Neural cell (in vitro differentiated cells): ENCODE measurements at regions not wholly inside any gene's neighbourhood (a gene's known extent, or its start where the extent isn't known, plus 50 kb on each side); places are given as distances from the start of the nearest gene placed in this dataset.

ENCODE experiments used
- H2AFZ ChIP-seq: fragments of 200-600, 300-800 bp; sonication (generic), shearing (Covaris generic); 2 replicates; pipeline ENCODE4 v1.6.0; 2014; ENCODE audit warnings: low read depth, mild to moderate bottlenecking, antibody characterized with exemption, low read length, moderate library complexity
- H3F3A ChIP-seq: fragments of 200-600 bp; shearing (Covaris generic); 2 replicates; pipeline ENCODE4 v1.6.1; 2016; ENCODE audit warnings: mild to moderate bottlenecking, moderate library complexity, mixed read lengths, antibody characterized with exemption, low read length; ENCODE audit not compliant: insufficient read depth, poor library complexity, severe bottlenecking
- H3K27ac ChIP-seq: fragments of 200-600, 300-800 bp; sonication (generic), shearing (Covaris generic); 2 replicates; pipeline ENCODE4 v1.5.1; 2014; ENCODE audit warnings: mild to moderate bottlenecking, low read length, moderate library complexity
- H3K27me3 ChIP-seq: fragments of 300-800, 200-600 bp; sonication (generic), shearing (Covaris generic); 2 replicates; pipeline ENCODE4 v1.6.0; 2014; ENCODE audit warnings: mild to moderate bottlenecking, low read depth, low read length, moderate library complexity; ENCODE audit not compliant: insufficient read depth
- H3K36me3 ChIP-seq: fragments of 300-800, 200-600 bp; sonication (generic), shearing (Covaris generic); 2 replicates; pipeline ENCODE4 v1.5.1; 2014; ENCODE audit warnings: mild to moderate bottlenecking, antibody characterized with exemption, low read length, moderate library complexity; ENCODE audit not compliant: insufficient read depth
- H3K4me2 ChIP-seq: fragments of 300-800, 200-600 bp; sonication (generic), shearing (Covaris generic); 2 replicates; pipeline ENCODE4 v1.6.0; 2014; ENCODE audit warnings: mild to moderate bottlenecking, low read length
- H3K4me3 ChIP-seq: fragments of 300-800, 200-600 bp; sonication (generic), shearing (Covaris generic); 2 replicates; pipeline ENCODE4 v1.5.1; 2014; ENCODE audit warnings: mild to moderate bottlenecking, low read length, moderate library complexity
- H3K79me2 ChIP-seq: fragments of 200-600 bp; shearing (Covaris generic); replicated peaks from 2 replicates; pipeline ENCODE4 v1.6.0; 2014; ENCODE audit warnings: mild to moderate bottlenecking, low read length, moderate library complexity; ENCODE audit not compliant: insufficient read depth
- H3K9ac ChIP-seq: fragments of 300-800, 200-600 bp; sonication (generic), shearing (Covaris generic); 2 replicates; pipeline ENCODE4 v1.6.1; 2016; ENCODE audit warnings: mild to moderate bottlenecking, low read length, mixed read lengths
- H3K9me2 ChIP-seq: fragments of 200-600 bp; shearing (Covaris generic); 2 replicates; pipeline ENCODE4 v1.6.1; 2016; ENCODE audit warnings: mild to moderate bottlenecking, low read length, mixed read lengths; ENCODE audit not compliant: insufficient read depth
- H3K9me3 ChIP-seq: fragments of 200-600, 300-800 bp; sonication (generic), shearing (Covaris generic); 2 replicates; pipeline ENCODE4 v1.6.1; 2016; ENCODE audit warnings: mild to moderate bottlenecking, mixed run types, low read length, moderate library complexity, mixed read lengths
- H4K20me1 ChIP-seq: fragments of 200-600 bp; shearing (Covaris generic); 2 replicates; pipeline ENCODE4 v1.6.1; 2016; ENCODE audit warnings: mild to moderate bottlenecking, mixed run types; ENCODE audit not compliant: insufficient read depth
- CTCF ChIP-seq: fragments of 450-650 bp; IDR thresholded peaks from 2 replicates; pipeline ENCODE4 v1.5.1; 2014; ENCODE audit warnings: antibody characterized with exemption, mild to moderate bottlenecking, moderate library complexity; ENCODE audit not compliant: poor library complexity, severe bottlenecking
- EP300 ChIP-seq: fragments of 450-650 bp; conservative IDR thresholded peaks from 2 replicates; pipeline ENCODE4 v1.6.1; 2014; ENCODE audit warnings: antibody characterized with exemption, mild to moderate bottlenecking, moderate library complexity; ENCODE audit not compliant: poor library complexity, severe bottlenecking
- EZH2 ChIP-seq: fragments of 200-600, 300-800 bp; shearing (Covaris generic), sonication (generic); IDR thresholded peaks from 2 replicates; pipeline ENCODE4 v1.6.1; 2014; ENCODE audit warnings: antibody characterized with exemption, low read length, borderline replicate concordance, mild to moderate bottlenecking; ENCODE audit not compliant: insufficient read depth, poor library complexity, severe bottlenecking
- MXI1 ChIP-seq: fragments of 450-650 bp; conservative IDR thresholded peaks from 2 replicates; pipeline ENCODE4 v1.6.1; 2014; ENCODE audit warnings: antibody characterized with exemption, mild to moderate bottlenecking; ENCODE audit not compliant: poor library complexity, severe bottlenecking
- POLR2AphosphoS5 ChIP-seq: IDR thresholded peaks from 2 replicates; pipeline ENCODE4 v1.6.1; 2012
- RAD21 ChIP-seq: fragments of 450-650 bp; conservative IDR thresholded peaks from 2 replicates; pipeline ENCODE4 v1.6.1; 2014; ENCODE audit warnings: antibody characterized with exemption, mild to moderate bottlenecking, moderate library complexity
- REST ChIP-seq: IDR thresholded peaks from 2 replicates; pipeline ENCODE4 v1.6.1; 2012; ENCODE audit warnings: borderline replicate concordance
- SMC3 ChIP-seq: fragments of 450-650 bp; conservative IDR thresholded peaks from 2 replicates; pipeline ENCODE4 v1.6.1; 2014; ENCODE audit warnings: antibody characterized with exemption, mild to moderate bottlenecking, moderate library complexity; ENCODE audit not compliant: poor library complexity
- TAF1 ChIP-seq: IDR thresholded peaks from 2 replicates; pipeline ENCODE4 v1.6.1; 2012; ENCODE audit warnings: low read depth

DNA sequence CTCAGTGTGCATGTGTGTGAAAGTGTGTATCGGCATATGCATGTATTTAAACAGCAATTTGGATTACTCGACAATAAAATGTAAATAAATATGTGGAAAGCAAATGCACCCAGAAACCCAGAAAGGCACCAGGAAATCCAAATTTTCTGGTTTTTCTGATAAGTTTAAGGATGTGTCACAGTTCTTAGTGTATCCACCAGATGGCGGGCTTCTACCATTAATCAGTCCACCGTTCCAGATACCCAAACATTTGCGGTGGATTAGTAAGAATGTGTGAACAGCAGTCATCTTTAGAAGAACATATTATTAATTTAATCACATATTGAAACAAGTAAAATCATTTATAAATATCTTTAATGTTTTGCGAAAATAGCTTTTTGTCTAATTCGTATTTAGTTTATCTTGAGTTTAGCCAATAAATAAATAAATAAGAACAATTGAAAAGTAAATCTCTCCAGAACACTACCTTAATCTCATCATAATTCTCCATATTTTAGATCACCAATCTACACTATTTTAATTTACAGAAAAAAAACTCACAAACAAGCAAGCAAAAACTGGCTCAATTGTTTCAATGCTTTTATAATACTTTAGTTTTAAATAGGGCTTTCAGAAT is 298.9 kb downstream of the DSEL start:
- Histone ChIP-seq H3K9me2 (no peaks in the 10 kb centered on the region), H3K9ac (no peak overlapping the region), H3K27me3 (no peaks in the 10 kb centered on the region), H3K27ac (no peak overlapping the region), H3K4me3 (no peak overlapping the region), H2AFZ (no peak overlapping the region), H3K9me3 (no peaks in the 10 kb centered on the region), H3K36me3 (no peaks in the 10 kb centered on the region), H3K79me2 (no peaks in the 10 kb centered on the region), H4K20me1 (no peaks in the 10 kb centered on the region), H3K4me2 (no peak overlapping the region), H3F3A (no peaks in the 10 kb centered on the region)
- peak; percentile 89 for TF ChIP-seq CTCF
- no peak for TF ChIP-seq REST
- TF ChIP-seq EZH2 = no peak
- no peak for TF ChIP-seq MXI1
- TF ChIP-seq SMC3 = peak; percentile 98
- TF ChIP-seq RAD21 = peak; percentile 96

DNA sequence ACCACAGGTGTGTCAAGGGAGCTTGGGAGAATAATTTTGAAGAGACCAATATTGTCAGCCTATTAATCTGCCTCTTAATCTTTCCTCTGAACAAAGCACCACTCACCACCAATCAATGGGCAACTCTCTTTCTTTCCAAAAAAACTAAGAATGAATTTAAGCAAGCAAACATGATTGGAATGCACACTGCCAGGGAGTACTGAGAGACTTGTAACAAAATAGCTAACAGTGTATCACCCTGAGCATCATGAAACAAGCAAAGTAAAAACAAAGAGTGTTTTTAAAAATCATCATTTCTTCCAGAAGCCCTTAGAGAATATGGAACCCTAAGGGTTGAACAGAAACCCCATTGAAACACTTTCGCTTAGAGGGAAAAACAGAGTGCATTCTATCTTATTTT is 299.7 kb downstream of the DSEL start:
- Histone ChIP-seq H3K36me3 (no peaks in the 10 kb centered on the region), H3F3A (no peaks in the 10 kb centered on the region), H3K9ac (no peak overlapping the region), H3K27me3 (no peaks in the 10 kb centered on the region), H3K4me2 (no peak overlapping the region), H3K27ac (no peak overlapping the region), H4K20me1 (no peaks in the 10 kb centered on the region), H2AFZ (no peak overlapping the region), H3K79me2 (no peaks in the 10 kb centered on the region), H3K9me2 (no peaks in the 10 kb centered on the region), H3K4me3 (no peak overlapping the region), H3K9me3 (no peaks in the 10 kb centered on the region)
- no peak for TF ChIP-seq RAD21
- TF ChIP-seq POLR2AphosphoS5 = no peak

GRCh38 chr18:67215686-67216085 is 300.8 kb downstream of the DSEL start:
- Histone ChIP-seq H3K4me2 (no peak overlapping the region), H3K27ac (no peak overlapping the region), H2AFZ (no peak overlapping the region), H3K9me2 (no peaks in the 10 kb centered on the region), H3K9ac (no peak overlapping the region), H3K4me3 (no peak overlapping the region), H3K27me3 (no peaks in the 10 kb centered on the region), H4K20me1 (no peaks in the 10 kb centered on the region), H3K79me2 (no peaks in the 10 kb centered on the region), H3K9me3 (no peaks in the 10 kb centered on the region), H3K36me3 (no peaks in the 10 kb centered on the region), H3F3A (no peaks in the 10 kb centered on the region)
- TF ChIP-seq REST (no peak), CTCF (no peak), TAF1 (no peak), MXI1 (no peak), RAD21 (no peak), EZH2 (no peak), POLR2AphosphoS5 (no peak), SMC3 (no peak), EP300 (no peak)
